Ascending aorta (tissue), 2 donors: ENCODE measurements at regions not wholly inside any gene's neighbourhood (a gene's known extent, or its start where the extent isn't known, plus 50 kb on each side); places are given as distances from the start of the nearest gene placed in this dataset.
"Not testable (repeated sequence)": the region's sequence is repeated elsewhere in the genome, so short reads cannot be mapped to it uniquely, and the experiment has no call there.

Experiments
- DNase-seq, 2 donors: peaks; one replicate each; pipeline ENCODE4 v3.0.0-alpha.2; 2019; ENCODE audit warnings: low spot score in 2 of 2
- H3K27ac ChIP-seq, 2 donors: fragments of 200-600 bp; sonication (generic); one replicate each; pipeline ENCODE4 v1.5.1; 2016 to 2017; ENCODE audit warnings: mild to moderate bottlenecking in 1 of 2
- H3K27me3 ChIP-seq: fragments of 200-600 bp; sonication (generic); one replicate; pipeline ENCODE4 v1.5.1; 2017
- H3K36me3 ChIP-seq, 2 donors: fragments of 200-600 bp; sonication (generic); one replicate each; pipeline ENCODE4 v1.5.1; 2016
- H3K4me1 ChIP-seq, 2 donors: fragments of 200-600 bp; sonication (generic); one replicate each; pipeline ENCODE4 v1.5.1; 2016 to 2017; ENCODE audit warnings: mild to moderate bottlenecking in 1 of 2
- H3K4me3 ChIP-seq, 2 donors: fragments of 200-600 bp; sonication (generic); one replicate each; pipeline ENCODE4 v1.5.1; 2016 to 2017; ENCODE audit warnings: mild to moderate bottlenecking in 1 of 2
- H3K9me3 ChIP-seq, 2 donors: fragments of 200-600 bp; sonication (generic); one replicate each; pipeline ENCODE4 v1.5.1; 2016
- intact Hi-C: fragments of 100-400 bp; cut with DNase I; formaldehyde crosslinking; loops from one replicate; pipeline ENCODE4 v1.15.1; 2023
- TF ChIP-seq, protein P1 (sequence below), 3 experiments: fragments of 200-600 bp in 2 of 3; fragments of 450-650 bp in 1 of 3; sonication (generic) in 2 of 3; IDR thresholded peaks; one replicate each; pipeline ENCODE4 v1.5.1; 2016 to 2019; ENCODE audit warnings: antibody characterized with exemption in 3 of 3, mild to moderate bottlenecking in 1 of 3, moderate library complexity in 1 of 3

- TF ChIP-seq, protein P1, sequence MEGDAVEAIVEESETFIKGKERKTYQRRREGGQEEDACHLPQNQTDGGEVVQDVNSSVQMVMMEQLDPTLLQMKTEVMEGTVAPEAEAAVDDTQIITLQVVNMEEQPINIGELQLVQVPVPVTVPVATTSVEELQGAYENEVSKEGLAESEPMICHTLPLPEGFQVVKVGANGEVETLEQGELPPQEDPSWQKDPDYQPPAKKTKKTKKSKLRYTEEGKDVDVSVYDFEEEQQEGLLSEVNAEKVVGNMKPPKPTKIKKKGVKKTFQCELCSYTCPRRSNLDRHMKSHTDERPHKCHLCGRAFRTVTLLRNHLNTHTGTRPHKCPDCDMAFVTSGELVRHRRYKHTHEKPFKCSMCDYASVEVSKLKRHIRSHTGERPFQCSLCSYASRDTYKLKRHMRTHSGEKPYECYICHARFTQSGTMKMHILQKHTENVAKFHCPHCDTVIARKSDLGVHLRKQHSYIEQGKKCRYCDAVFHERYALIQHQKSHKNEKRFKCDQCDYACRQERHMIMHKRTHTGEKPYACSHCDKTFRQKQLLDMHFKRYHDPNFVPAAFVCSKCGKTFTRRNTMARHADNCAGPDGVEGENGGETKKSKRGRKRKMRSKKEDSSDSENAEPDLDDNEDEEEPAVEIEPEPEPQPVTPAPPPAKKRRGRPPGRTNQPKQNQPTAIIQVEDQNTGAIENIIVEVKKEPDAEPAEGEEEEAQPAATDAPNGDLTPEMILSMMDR (IDR thresholded peaks at IDR 0.05) = no peak
- H3K9me3 ChIP-seq = no peaks in the 10 kb centered on the region
- H3K36me3 ChIP-seq = no peaks in the 10 kb centered on the region
- no peaks in the 10 kb centered on the region for H3K4me1 ChIP-seq
- DNase-seq = no peak
- no peaks in the 10 kb centered on the region for H3K27me3 ChIP-seq
- no peak overlapping the region for H3K4me3 ChIP-seq
- no peak overlapping the region for H3K27ac ChIP-seq
- intact Hi-C loops = no loop called here
Observed at GRCh38 chr10:128189176-128189575, 63.0 kb upstream of the MKI67 start.

- no peak for DNase-seq
- intact Hi-C loops = no loop called here
- TF ChIP-seq, protein P1 (IDR thresholded peaks at IDR 0.05) = no peak
Observed at GRCh38 chr10:128191847-128192246, 65.6 kb upstream of the MKI67 start.

DNA sequence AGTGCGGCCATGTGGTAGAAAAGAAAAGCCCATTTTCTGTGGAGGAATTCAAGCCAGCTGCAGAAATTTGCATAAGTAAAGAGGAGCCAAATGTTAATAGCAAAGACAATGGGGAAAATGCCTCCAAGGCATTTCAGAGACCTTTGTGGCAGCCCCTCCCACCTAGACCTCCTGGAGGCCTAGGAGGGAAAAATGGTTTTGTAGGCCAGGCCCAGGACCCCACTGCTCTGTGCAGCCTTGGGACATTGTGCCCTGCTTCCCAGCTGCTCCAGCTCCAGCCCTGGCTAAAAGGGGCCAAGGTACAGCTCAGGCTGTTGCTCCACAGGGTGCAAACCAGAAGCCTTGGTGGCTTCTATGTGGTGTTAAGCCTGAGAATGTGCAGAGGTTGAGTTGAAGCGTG lies 75.6 kb upstream of the MKI67 start:
- H3K36me3 ChIP-seq, H3K9me3 ChIP-seq, H3K27ac ChIP-seq, intact Hi-C loops, H3K4me1 ChIP-seq, H3K27me3 ChIP-seq, H3K4me3 ChIP-seq: not testable (repeated sequence)
- peak in 1 of 2 donors; percentile 15 for DNase-seq

More at GRCh38 chr10:128191847-128192246, 65.6 kb upstream of the MKI67 start:
- H3K27me3 ChIP-seq = no peaks in the 10 kb centered on the region
- no peaks in the 10 kb centered on the region for H3K4me1 ChIP-seq
- H3K36me3 ChIP-seq = no peaks in the 10 kb centered on the region
- no peak overlapping the region for H3K4me3 ChIP-seq
- no peaks in the 10 kb centered on the region for H3K9me3 ChIP-seq
- no peak overlapping the region for H3K27ac ChIP-seq

DNA sequence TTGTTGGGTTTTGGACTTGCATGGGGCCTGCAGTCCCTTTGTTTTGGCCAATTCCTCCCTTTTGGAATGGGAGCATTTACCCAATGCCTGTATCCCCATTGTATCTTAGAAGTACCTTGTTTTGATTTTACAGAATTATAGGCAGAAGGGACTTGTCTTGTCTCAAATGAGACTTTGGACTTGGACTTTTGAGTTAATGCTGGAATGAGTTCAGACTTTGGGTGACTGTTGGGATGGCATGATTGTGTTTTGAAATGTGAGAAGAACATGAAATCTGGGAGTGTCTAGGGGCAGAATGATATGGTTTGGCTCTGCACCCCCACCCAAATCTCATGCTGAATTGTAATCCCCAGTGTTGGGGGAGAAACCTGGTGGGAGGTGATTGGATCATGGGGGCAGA lies 76.8 kb upstream of the MKI67 start:
- intact Hi-C loops = no loop called here
- Histone ChIP-seq H3K4me1 (no peaks in the 10 kb centered on the region), H3K4me3 (no peak overlapping the region), H3K9me3 (no peaks in the 10 kb centered on the region), H3K27me3 (no peaks in the 10 kb centered on the region), H3K36me3 (no peaks in the 10 kb centered on the region), H3K27ac (no peak overlapping the region)
- peak in 1 of 2 donors; percentile 15 for DNase-seq
- TF ChIP-seq, protein P1 (IDR thresholded peaks at IDR 0.05) = no peak

- DNase-seq, H3K36me3 ChIP-seq, intact Hi-C loops: not testable (repeated sequence)
Observed at GRCh38 chr10:128205591-128205990, 79.4 kb upstream of the MKI67 start.

DNA sequence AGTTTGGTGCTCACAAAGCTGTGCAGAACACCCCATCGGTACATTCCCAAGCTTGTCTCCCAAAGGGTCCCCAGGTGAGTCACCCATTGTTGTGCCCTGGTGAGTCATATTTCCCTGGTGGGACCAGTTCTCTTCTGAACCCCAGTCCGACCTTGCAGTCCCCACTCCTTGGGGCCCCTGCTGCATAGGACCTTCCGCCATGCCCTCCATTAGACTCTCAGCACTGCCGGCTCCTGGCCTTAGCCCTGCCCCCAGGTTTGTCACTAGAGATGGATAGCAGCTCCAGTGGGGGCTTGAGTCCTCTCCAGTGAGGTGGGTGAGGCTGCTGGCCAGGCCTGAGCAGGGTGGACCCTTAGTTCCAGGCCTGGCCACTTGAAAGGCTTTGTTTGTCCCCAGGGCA lies 80.5 kb upstream of the MKI67 start:
- Histone ChIP-seq H3K36me3 (no peaks in the 10 kb centered on the region), H3K4me3 (no peak overlapping the region), H3K27ac (no peak overlapping the region), H3K27me3 (peaks cover 6% of the 10 kb centered on the region), H3K4me1 (no peaks in the 10 kb centered on the region), H3K9me3 (no peaks in the 10 kb centered on the region)
- intact Hi-C loops = no loop called here
- TF ChIP-seq, protein P1 (IDR thresholded peaks at IDR 0.05) = no peak
- peak in 1 of 2 donors; percentile 43 for DNase-seq

More at GRCh38 chr10:128205591-128205990, 79.4 kb upstream of the MKI67 start:
- not testable (repeated sequence) for H3K27me3 ChIP-seq, H3K9me3 ChIP-seq, H3K27ac ChIP-seq, H3K4me3 ChIP-seq, H3K4me1 ChIP-seq

DNA sequence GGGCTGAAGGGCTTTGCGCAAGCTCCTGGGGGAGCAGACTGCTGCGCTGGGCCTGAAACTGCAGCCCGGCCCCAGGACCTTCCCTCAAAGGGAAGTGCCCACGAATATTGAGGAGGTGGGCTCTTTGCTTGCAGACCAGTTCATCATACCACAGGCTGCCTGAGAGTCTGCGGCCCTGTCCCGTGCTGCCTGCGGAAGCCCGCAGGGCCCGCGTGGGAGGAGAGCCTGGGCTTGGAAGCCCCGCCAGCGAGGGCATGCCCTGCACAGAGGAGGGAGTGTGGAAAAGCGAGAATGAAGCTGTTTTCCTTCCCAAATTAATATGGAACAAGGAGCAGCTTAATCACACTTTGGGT lies 83.6 kb upstream of the MKI67 start:
- DNase-seq = no peak
- Histone ChIP-seq H3K27me3 (peaks cover 6% of the 10 kb centered on the region), H3K9me3 (no peaks in the 10 kb centered on the region), H3K27ac (no peak overlapping the region), H3K36me3 (no peaks in the 10 kb centered on the region), H3K4me1 (no peaks in the 10 kb centered on the region), H3K4me3 (peak overlapping the region; percentile 44 to 65)
- TF ChIP-seq, protein P1 (IDR thresholded peaks at IDR 0.05) = no peak
- intact Hi-C loops = no loop called here
